Cardiac muscle cell (in vitro differentiated cells and primary cell): ENCODE measurements at regions not wholly inside any gene's neighbourhood (a gene's known extent, or its start where the extent isn't known, plus 50 kb on each side); places are given as distances from the start of the nearest gene placed in this dataset.

Experiments
- DNase-seq, 2 donors: peaks; one replicate each; pipeline versions ENCODE4 v3.0.0 to v3.0.0-alpha.2; 2010 to 2017; ENCODE audit warnings: low read depth in 1 of 2, low spot score in 1 of 2
- H3K27ac ChIP-seq: fragments of 200-600 bp; sonication (generic); 2 replicates; pipeline ENCODE4 v1.5.1; 2016
- H3K27me3 ChIP-seq: fragments of 200-600 bp; sonication (generic); 2 replicates; pipeline ENCODE4 v1.6.0; 2016; ENCODE audit warnings: control low read depth
- H3K36me3 ChIP-seq: fragments of 200-600 bp; sonication (generic); 2 replicates; pipeline ENCODE4 v1.5.1; 2016; ENCODE audit warnings: control low read depth
- H3K4me1 ChIP-seq: fragments of 200-600 bp; sonication (generic); 2 replicates; pipeline ENCODE4 v1.8.1; 2017; ENCODE audit warnings: low read depth, mild to moderate bottlenecking, mixed run types
- H3K4me3 ChIP-seq: fragments of 200-600 bp; sonication (generic); 2 replicates; pipeline ENCODE4 v1.5.1; 2016; ENCODE audit warnings: mild to moderate bottlenecking
- H3K9me3 ChIP-seq: fragments of 200-600 bp; sonication (generic); 2 replicates; pipeline ENCODE4 v1.5.1; 2017; ENCODE audit warnings: low read depth, mild to moderate bottlenecking, control low read depth
- TF ChIP-seq, protein P1 (sequence below): IDR thresholded peaks from 2 replicates; pipeline ENCODE4 v1.5.1; 2012; ENCODE audit warnings: low read depth, mild to moderate bottlenecking, low read length

DNA sequence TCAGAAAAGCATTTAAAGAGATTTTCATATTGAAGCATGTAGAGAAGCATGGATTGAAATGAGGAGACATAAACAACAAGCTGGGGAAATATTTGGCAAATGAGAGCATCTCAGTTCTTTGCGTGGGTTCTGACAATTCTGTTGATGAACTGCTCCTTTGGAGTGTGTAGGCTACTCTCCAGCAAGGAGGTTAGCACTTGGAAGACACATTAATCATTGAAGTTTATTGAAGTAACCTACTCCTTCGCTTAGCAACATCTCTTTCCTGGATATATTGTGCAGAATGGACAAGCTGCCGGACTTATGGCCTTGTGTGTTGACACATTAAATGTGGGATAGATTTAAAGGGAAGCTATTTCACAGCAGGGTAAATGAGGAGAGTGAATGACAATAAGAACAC lies 354.5 kb upstream of the VWC2 start:
- H3K4me3 ChIP-seq, result no peak overlapping the region
- H3K9me3 ChIP-seq, result no peaks in the 10 kb centered on the region
- no peak for DNase-seq
- H3K27ac ChIP-seq, result no peak overlapping the region
- H3K36me3 ChIP-seq, result no peaks in the 10 kb centered on the region
- no peaks in the 10 kb centered on the region for H3K27me3 ChIP-seq
- TF ChIP-seq, protein P1, sequence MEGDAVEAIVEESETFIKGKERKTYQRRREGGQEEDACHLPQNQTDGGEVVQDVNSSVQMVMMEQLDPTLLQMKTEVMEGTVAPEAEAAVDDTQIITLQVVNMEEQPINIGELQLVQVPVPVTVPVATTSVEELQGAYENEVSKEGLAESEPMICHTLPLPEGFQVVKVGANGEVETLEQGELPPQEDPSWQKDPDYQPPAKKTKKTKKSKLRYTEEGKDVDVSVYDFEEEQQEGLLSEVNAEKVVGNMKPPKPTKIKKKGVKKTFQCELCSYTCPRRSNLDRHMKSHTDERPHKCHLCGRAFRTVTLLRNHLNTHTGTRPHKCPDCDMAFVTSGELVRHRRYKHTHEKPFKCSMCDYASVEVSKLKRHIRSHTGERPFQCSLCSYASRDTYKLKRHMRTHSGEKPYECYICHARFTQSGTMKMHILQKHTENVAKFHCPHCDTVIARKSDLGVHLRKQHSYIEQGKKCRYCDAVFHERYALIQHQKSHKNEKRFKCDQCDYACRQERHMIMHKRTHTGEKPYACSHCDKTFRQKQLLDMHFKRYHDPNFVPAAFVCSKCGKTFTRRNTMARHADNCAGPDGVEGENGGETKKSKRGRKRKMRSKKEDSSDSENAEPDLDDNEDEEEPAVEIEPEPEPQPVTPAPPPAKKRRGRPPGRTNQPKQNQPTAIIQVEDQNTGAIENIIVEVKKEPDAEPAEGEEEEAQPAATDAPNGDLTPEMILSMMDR, result no peak
- H3K4me1 ChIP-seq, result no peaks in the 10 kb centered on the region

GRCh38 chr7:49422564-49422963 lies 350.9 kb upstream of the VWC2 start:
- Histone ChIP-seq H3K4me1 (peaks cover 8% of the 10 kb centered on the region), H3K36me3 (no peaks in the 10 kb centered on the region), H3K9me3 (no peaks in the 10 kb centered on the region), H3K27me3 (no peaks in the 10 kb centered on the region), H3K4me3 (no peak overlapping the region), H3K27ac (no peak overlapping the region)
- DNase-seq, result no peak
- TF ChIP-seq, protein P1, result no peak

- H3K4me3 ChIP-seq, result no peak overlapping the region
- H3K9me3 ChIP-seq, result no peaks in the 10 kb centered on the region
- TF ChIP-seq, protein P1, result no peak
- no peak for DNase-seq
- H3K27ac ChIP-seq, result no peak overlapping the region
- H3K27me3 ChIP-seq, result no peaks in the 10 kb centered on the region
- no peaks in the 10 kb centered on the region for H3K36me3 ChIP-seq
- H3K4me1 ChIP-seq, result peaks cover 8% of the 10 kb centered on the region
These were observed 349.3 kb upstream of the VWC2 start for GRCh38 chr7:49424109-49424508.

- no peaks in the 10 kb centered on the region for H3K27me3 ChIP-seq
- H3K36me3 ChIP-seq, result no peaks in the 10 kb centered on the region
- TF ChIP-seq, protein P1, result no peak
- H3K27ac ChIP-seq, result peak overlapping the region; percentile 73
- H3K9me3 ChIP-seq, result no peaks in the 10 kb centered on the region
- no peak for DNase-seq
- H3K4me1 ChIP-seq, result peaks cover 8% of the 10 kb centered on the region
- no peak overlapping the region for H3K4me3 ChIP-seq
These were observed 348.1 kb upstream of the VWC2 start for GRCh38 chr7:49425277-49425818.

GRCh38 chr7:49432254-49432653 lies 341.2 kb upstream of the VWC2 start:
- no peak overlapping the region for H3K27ac ChIP-seq
- no peak overlapping the region for H3K4me3 ChIP-seq
- TF ChIP-seq, protein P1, result no peak
- H3K36me3 ChIP-seq, result no peaks in the 10 kb centered on the region
- H3K4me1 ChIP-seq, result no peaks in the 10 kb centered on the region
- no peaks in the 10 kb centered on the region for H3K9me3 ChIP-seq
- no peaks in the 10 kb centered on the region for H3K27me3 ChIP-seq
- DNase-seq, result no peak

GRCh38 chr7:49433794-49434193 lies 339.6 kb upstream of the VWC2 start:
- no peaks in the 10 kb centered on the region for H3K4me1 ChIP-seq
- no peaks in the 10 kb centered on the region for H3K9me3 ChIP-seq
- no peak overlapping the region for H3K27ac ChIP-seq
- no peak for DNase-seq
- no peak overlapping the region for H3K4me3 ChIP-seq
- no peaks in the 10 kb centered on the region for H3K27me3 ChIP-seq
- H3K36me3 ChIP-seq, result no peaks in the 10 kb centered on the region
- TF ChIP-seq, protein P1, result no peak
